HL-60 (cell line): ENCODE measurements at regions not wholly inside any gene's neighbourhood (a gene's known extent, or its start where the extent isn't known, plus 50 kb on each side); places are given as distances from the start of the nearest gene placed in this dataset.

Source experiments
- DNase-seq, 2 experiments: peaks; one replicate each; pipeline ENCODE4 v3.0.0-alpha.2; 2010 to 2020; ENCODE audit warnings: low read depth in 1 of 2, low spot score in 1 of 2
- H3K27ac ChIP-seq: fragments of 250-450 bp; sonication (Bioruptor Pico); replicated peaks from 2 replicates; pipeline ENCODE4 v1.5.1; 2020; ENCODE audit warnings: mild to moderate bottlenecking, moderate library complexity
- H3K27me3 ChIP-seq: fragments of 250-450 bp; sonication (Bioruptor Pico); 2 replicates; pipeline ENCODE4 v1.5.1; 2021; ENCODE audit warnings: mild to moderate bottlenecking, moderate library complexity; ENCODE audit not compliant: insufficient read depth, poor library complexity, severe bottlenecking
- H3K4me3 ChIP-seq: replicated peaks from 2 replicates; pipeline ENCODE4 v1.5.1; 2011; ENCODE audit warnings: mild to moderate bottlenecking, control low read depth, low read length; ENCODE audit not compliant: insufficient read depth
- CTCF ChIP-seq: IDR thresholded peaks from one replicate; pipeline ENCODE4 v1.5.1; 2011; ENCODE audit warnings: low read length, control low read depth, inconsistent platforms; ENCODE audit not compliant: insufficient read depth
- GABPA ChIP-seq: IDR thresholded peaks from 2 replicates; pipeline ENCODE4 v1.6.1; 2012; ENCODE audit warnings: low read depth
- POLR2AphosphoS5 ChIP-seq: IDR thresholded peaks from 2 replicates; pipeline ENCODE4 v1.6.1; 2012; ENCODE audit warnings: low read depth
- SPI1 ChIP-seq: IDR thresholded peaks from 2 replicates; pipeline ENCODE4 v1.6.1; 2012; ENCODE audit warnings: low read depth, mild to moderate bottlenecking, borderline replicate concordance
- TF ChIP-seq, protein P1 (sequence below): IDR thresholded peaks from 2 replicates; pipeline ENCODE4 v1.6.1; 2012; ENCODE audit warnings: low read depth; ENCODE audit not compliant: insufficient replicate concordance

GRCh38 chr15:36313021-36313420, 266.4 kb upstream of the CDIN1 start:
- H3K4me3 ChIP-seq = no peak overlapping the region
- H3K27me3 ChIP-seq = no peaks in the 10 kb centered on the region
- no peak for DNase-seq
- H3K27ac ChIP-seq = no peak overlapping the region
- TF ChIP-seq GABPA (no peak), SPI1 (no peak), POLR2AphosphoS5 (no peak), CTCF (no peak)
- TF ChIP-seq, protein P1, sequence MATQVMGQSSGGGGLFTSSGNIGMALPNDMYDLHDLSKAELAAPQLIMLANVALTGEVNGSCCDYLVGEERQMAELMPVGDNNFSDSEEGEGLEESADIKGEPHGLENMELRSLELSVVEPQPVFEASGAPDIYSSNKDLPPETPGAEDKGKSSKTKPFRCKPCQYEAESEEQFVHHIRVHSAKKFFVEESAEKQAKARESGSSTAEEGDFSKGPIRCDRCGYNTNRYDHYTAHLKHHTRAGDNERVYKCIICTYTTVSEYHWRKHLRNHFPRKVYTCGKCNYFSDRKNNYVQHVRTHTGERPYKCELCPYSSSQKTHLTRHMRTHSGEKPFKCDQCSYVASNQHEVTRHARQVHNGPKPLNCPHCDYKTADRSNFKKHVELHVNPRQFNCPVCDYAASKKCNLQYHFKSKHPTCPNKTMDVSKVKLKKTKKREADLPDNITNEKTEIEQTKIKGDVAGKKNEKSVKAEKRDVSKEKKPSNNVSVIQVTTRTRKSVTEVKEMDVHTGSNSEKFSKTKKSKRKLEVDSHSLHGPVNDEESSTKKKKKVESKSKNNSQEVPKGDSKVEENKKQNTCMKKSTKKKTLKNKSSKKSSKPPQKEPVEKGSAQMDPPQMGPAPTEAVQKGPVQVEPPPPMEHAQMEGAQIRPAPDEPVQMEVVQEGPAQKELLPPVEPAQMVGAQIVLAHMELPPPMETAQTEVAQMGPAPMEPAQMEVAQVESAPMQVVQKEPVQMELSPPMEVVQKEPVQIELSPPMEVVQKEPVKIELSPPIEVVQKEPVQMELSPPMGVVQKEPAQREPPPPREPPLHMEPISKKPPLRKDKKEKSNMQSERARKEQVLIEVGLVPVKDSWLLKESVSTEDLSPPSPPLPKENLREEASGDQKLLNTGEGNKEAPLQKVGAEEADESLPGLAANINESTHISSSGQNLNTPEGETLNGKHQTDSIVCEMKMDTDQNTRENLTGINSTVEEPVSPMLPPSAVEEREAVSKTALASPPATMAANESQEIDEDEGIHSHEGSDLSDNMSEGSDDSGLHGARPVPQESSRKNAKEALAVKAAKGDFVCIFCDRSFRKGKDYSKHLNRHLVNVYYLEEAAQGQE = no peak

DNA sequence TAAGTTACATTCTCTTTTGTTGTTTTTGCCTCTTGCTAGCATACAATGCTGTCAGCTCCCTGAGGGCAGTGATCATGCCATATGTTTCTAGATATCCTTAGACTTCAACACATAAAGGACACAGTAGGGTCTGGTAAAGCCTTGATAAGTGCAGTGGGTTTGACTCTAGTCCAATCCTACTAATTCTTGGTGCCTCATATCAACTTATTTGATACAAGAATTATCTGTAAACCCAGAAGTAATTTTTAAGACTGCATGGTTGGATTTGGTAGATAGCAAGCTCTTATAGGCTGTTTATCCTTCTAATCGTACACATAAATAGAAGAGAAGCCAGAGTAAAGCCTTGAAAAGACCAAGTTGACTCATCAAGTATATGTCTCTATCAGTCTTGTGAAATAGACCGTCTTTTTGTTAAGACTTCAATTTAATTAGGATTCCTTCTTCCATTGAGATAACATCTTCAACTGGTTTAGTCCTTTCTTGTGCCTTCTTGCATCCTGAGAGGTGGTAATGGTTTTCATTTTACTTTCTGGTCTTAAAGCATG, 265.6 kb upstream of the CDIN1 start:
- TF ChIP-seq GABPA = no peak
- no peak for TF ChIP-seq POLR2AphosphoS5
- no peak for TF ChIP-seq CTCF
- no peak for TF ChIP-seq SPI1
- TF ChIP-seq, protein P1 = no peak
- Histone ChIP-seq H3K4me3 (no peak overlapping the region), H3K27me3 (no peaks in the 10 kb centered on the region), H3K27ac (no peak overlapping the region)
- no peak for DNase-seq

DNA sequence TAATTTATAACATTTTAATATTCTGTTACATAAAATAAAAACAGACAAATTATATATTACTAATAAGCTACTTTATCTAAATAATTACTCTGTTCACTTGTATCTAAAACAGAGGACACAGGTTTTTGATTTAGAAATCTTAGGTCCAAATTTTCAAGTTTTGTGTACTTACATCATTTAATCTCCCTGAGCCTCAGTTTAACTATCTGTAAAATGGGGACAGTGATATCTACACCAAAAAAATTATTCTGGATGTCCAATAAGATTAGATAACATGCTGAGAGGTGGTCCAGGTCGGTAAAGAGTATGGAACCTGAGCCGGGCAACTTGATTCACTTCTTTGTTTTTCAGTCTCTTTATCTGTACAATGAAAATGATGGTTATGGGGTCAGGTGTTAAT, 263.8 kb upstream of the CDIN1 start:
- DNase-seq = no peak
- TF ChIP-seq SPI1 (no peak), CTCF (no peak), POLR2AphosphoS5 (no peak), GABPA (no peak)
- TF ChIP-seq, protein P1 = no peak
- no peak overlapping the region for H3K4me3 ChIP-seq

More for the DNA sequence above, 263.8 kb upstream of the CDIN1 start:
- H3K27me3 ChIP-seq = no peaks in the 10 kb centered on the region
- H3K27ac ChIP-seq = no peak overlapping the region
